Parathyroid adenoma (tissue), 2 donors: ENCODE measurements at regions not wholly inside any gene's neighbourhood (a gene's known extent, or its start where the extent isn't known, plus 50 kb on each side); places are given as distances from the start of the nearest gene placed in this dataset.
"Not testable (repeated sequence)": the region's sequence is repeated elsewhere in the genome, so short reads cannot be mapped to it uniquely, and the experiment has no call there.

Experiments
- H2AFZ ChIP-seq: fragments of 300-600 bp; sonication (generic); one replicate; pipeline ENCODE4 v1.7.0; 2017; ENCODE audit warnings: antibody characterized with exemption, mild to moderate bottlenecking
- H3K27ac ChIP-seq: fragments of 300-600 bp; sonication (generic); one replicate; pipeline ENCODE4 v1.7.0; 2017
- H3K27me3 ChIP-seq: fragments of 300-600 bp; sonication (generic); one replicate; pipeline ENCODE4 v1.7.0; 2017; ENCODE audit warnings: low read length; ENCODE audit not compliant: control insufficient read depth, insufficient read depth
- H3K36me3 ChIP-seq: fragments of 300-600 bp; sonication (generic); one replicate; pipeline ENCODE4 v1.7.0; 2017; ENCODE audit warnings: low read length; ENCODE audit not compliant: control insufficient read depth, insufficient read depth
- H3K4me1 ChIP-seq: fragments of 300-600 bp; sonication (generic); one replicate; pipeline ENCODE4 v1.7.0; 2017; ENCODE audit warnings: control low read depth
- H3K4me2 ChIP-seq: fragments of 300-600 bp; sonication (generic); one replicate; pipeline ENCODE4 v1.7.0; 2017; ENCODE audit warnings: low read length
- H3K4me3 ChIP-seq: fragments of 300-600 bp; sonication (generic); one replicate; pipeline ENCODE4 v1.7.0; 2017; ENCODE audit warnings: low read depth, low read length
- H3K79me2 ChIP-seq: fragments of 300-600 bp; sonication (generic); one replicate; pipeline ENCODE4 v1.7.0; 2017; ENCODE audit warnings: control low read depth
- H3K9ac ChIP-seq: fragments of 300-600 bp; sonication (generic); one replicate; pipeline ENCODE4 v1.7.0; 2017; ENCODE audit warnings: mild to moderate bottlenecking
- H3K9me3 ChIP-seq: fragments of 300-600 bp; sonication (generic); one replicate; pipeline ENCODE4 v1.7.0; 2017; ENCODE audit warnings: low read length; ENCODE audit not compliant: control insufficient read depth
- TF ChIP-seq, protein P1 (sequence below): fragments of 300-600 bp; sonication (generic); IDR thresholded peaks from one replicate; pipeline ENCODE4 v1.7.0; 2017; ENCODE audit warnings: antibody characterized with exemption, mild to moderate bottlenecking
- donor health status: primary hyperparathyroidism.

DNA sequence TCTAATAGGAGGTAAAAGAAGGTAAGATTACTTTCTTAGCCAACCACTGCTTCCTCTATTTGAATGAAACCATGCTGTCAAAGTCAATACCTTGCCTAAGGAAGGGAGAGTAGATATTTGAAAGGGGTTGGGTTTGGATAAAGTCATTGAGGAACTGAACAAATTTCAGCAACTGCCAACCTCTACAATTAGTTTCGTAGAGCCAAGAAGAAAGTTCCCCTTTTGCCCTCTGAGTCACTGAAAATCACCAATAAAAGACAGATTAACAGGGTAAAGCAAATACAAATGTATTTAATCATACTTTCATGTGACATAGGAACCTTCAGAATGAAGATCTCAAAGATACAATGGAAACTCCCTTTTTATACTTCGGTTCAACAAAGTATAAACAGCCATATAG is 615.7 kb downstream of the GABRG2 start:
- Histone ChIP-seq H3K9ac (no peak overlapping the region), H2AFZ (no peak overlapping the region), H3K36me3 (no peaks in the 10 kb centered on the region), H3K27me3 (no peaks in the 10 kb centered on the region), H3K79me2 (no peaks in the 10 kb centered on the region), H3K4me3 (no peak overlapping the region), H3K4me1 (no peaks in the 10 kb centered on the region), H3K9me3 (no peaks in the 10 kb centered on the region), H3K27ac (no peak overlapping the region), H3K4me2 (no peak overlapping the region)
- TF ChIP-seq, protein P1, sequence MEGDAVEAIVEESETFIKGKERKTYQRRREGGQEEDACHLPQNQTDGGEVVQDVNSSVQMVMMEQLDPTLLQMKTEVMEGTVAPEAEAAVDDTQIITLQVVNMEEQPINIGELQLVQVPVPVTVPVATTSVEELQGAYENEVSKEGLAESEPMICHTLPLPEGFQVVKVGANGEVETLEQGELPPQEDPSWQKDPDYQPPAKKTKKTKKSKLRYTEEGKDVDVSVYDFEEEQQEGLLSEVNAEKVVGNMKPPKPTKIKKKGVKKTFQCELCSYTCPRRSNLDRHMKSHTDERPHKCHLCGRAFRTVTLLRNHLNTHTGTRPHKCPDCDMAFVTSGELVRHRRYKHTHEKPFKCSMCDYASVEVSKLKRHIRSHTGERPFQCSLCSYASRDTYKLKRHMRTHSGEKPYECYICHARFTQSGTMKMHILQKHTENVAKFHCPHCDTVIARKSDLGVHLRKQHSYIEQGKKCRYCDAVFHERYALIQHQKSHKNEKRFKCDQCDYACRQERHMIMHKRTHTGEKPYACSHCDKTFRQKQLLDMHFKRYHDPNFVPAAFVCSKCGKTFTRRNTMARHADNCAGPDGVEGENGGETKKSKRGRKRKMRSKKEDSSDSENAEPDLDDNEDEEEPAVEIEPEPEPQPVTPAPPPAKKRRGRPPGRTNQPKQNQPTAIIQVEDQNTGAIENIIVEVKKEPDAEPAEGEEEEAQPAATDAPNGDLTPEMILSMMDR, result no peak

DNA sequence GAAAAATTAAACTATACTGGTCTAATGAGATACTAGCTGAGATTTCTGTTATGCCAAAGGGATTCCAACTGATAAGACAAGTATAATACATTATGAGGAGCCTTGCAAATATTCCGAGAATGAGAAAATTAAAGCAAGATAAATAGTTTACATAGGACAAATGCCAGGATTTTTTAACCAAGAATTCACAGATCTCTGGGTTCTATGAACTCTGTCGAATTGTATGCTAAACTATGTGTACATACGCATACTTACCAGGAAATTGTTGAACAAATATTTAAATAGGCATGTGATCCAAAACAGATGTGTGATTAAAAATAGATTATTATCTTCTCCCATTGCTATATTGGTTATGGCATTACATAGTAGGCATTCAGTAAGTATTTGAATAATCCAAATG is 616.6 kb downstream of the GABRG2 start:
- no peaks in the 10 kb centered on the region for H3K27me3 ChIP-seq
- no peaks in the 10 kb centered on the region for H3K79me2 ChIP-seq
- H3K9ac ChIP-seq, result no peak overlapping the region
- H3K36me3 ChIP-seq, result no peaks in the 10 kb centered on the region
- no peaks in the 10 kb centered on the region for H3K4me1 ChIP-seq
- no peak overlapping the region for H3K4me2 ChIP-seq
- no peak overlapping the region for H2AFZ ChIP-seq
- H3K9me3 ChIP-seq, result no peaks in the 10 kb centered on the region
- TF ChIP-seq, protein P1, result no peak
- no peak overlapping the region for H3K27ac ChIP-seq
- no peak overlapping the region for H3K4me3 ChIP-seq

DNA sequence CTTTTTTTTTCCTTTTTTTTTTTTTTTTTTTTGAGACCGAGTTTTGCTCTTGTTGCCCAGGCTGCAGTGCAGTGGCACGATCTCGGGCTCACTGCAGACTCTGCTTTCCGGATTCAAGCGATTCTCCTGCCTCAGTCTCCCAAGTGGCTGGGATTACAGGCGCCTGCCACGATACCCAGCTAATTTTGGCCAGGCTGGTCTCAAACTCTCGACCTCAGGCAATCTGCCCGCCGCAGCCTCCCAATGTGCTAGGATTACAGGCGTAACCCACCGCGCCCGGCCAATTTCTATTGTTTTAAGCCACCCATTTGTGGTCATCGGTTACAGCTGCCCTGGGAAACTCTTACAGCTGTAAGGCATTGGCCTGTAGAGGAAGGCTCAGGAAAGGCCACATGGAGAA is 617.7 kb downstream of the GABRG2 start:
- H3K79me2 ChIP-seq, result no peaks in the 10 kb centered on the region
- no peaks in the 10 kb centered on the region for H3K36me3 ChIP-seq
- TF ChIP-seq, protein P1, result no peak
- no peaks in the 10 kb centered on the region for H3K27me3 ChIP-seq
- no peak overlapping the region for H3K4me2 ChIP-seq
- H3K4me1 ChIP-seq, result no peaks in the 10 kb centered on the region
- H3K27ac ChIP-seq, result no peak overlapping the region
- no peak overlapping the region for H3K4me3 ChIP-seq
- H2AFZ ChIP-seq, result no peak overlapping the region
- H3K9ac ChIP-seq, result no peak overlapping the region
- no peaks in the 10 kb centered on the region for H3K9me3 ChIP-seq

DNA sequence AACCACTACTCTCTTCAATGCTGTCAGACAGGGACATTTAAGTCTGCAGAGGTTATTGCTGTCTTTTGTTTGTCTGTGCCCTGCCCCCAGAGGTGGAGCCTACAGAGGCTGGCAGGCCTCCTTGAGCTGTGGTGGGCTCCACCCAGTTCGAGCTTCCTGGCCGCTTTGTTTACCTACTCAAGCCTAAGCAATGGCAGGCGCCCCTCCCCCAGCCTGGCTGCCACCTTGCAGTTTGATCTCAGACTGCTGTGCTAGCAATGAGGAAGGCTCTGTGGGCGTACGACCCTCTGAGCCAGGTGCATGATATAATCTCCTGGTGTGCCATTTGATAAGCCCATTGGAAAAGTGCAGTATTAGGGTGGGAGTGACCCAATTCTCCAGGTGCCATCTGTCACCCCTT is 628.7 kb downstream of the GABRG2 start:
- H3K4me1 ChIP-seq, H3K9me3 ChIP-seq, H3K4me3 ChIP-seq, H2AFZ ChIP-seq, H3K27me3 ChIP-seq, H3K4me2 ChIP-seq, H3K79me2 ChIP-seq, H3K27ac ChIP-seq, H3K36me3 ChIP-seq, H3K9ac ChIP-seq: not testable (repeated sequence)

DNA sequence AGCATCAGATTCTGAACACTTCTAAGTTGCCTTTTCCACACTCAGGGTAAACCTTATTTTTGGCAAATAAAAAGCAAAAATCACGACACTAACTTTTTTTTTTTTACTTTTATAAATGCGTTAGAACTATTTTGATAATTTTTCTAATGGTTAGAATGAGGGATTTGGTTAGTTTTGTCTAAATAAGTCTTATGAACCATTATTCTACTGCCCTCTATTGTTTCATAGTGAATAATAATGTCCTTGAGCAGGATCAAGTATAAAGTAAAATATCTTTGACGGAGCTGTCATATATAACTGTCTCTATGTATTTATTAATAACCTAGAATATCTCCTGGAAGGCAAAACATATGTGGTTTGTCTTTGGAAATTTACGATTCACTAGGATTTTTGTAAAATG is 631.8 kb downstream of the GABRG2 start:
- TF ChIP-seq, protein P1, result no peak
- H2AFZ ChIP-seq, result no peak overlapping the region
- H3K27me3 ChIP-seq, result no peaks in the 10 kb centered on the region
- H3K36me3 ChIP-seq, result no peaks in the 10 kb centered on the region
- H3K9ac ChIP-seq, result no peak overlapping the region
- H3K79me2 ChIP-seq, result no peaks in the 10 kb centered on the region
- no peak overlapping the region for H3K4me2 ChIP-seq
- H3K9me3 ChIP-seq, result no peaks in the 10 kb centered on the region
- H3K27ac ChIP-seq, result no peak overlapping the region
- H3K4me1 ChIP-seq, result no peaks in the 10 kb centered on the region
- H3K4me3 ChIP-seq, result no peak overlapping the region
